NCI-H2107 treated with DMSO at 0.1 percent for 48 hours (cell line): ENCODE measurements at regions not wholly inside any gene's neighbourhood (a gene's known extent, or its start where the extent isn't known, plus 50 kb on each side); places are given as distances from the start of the nearest gene placed in this dataset.
"Not testable (repeated sequence)": the region's sequence is repeated elsewhere in the genome, so short reads cannot be mapped to it uniquely, and the experiment has no call there.

Source experiments
- DNase-seq: peaks from one replicate; lab custom pipeline; 2025; ENCODE audit not compliant: unreplicated experiment; lab: John Stamatoyannopoulos, UW

DNA sequence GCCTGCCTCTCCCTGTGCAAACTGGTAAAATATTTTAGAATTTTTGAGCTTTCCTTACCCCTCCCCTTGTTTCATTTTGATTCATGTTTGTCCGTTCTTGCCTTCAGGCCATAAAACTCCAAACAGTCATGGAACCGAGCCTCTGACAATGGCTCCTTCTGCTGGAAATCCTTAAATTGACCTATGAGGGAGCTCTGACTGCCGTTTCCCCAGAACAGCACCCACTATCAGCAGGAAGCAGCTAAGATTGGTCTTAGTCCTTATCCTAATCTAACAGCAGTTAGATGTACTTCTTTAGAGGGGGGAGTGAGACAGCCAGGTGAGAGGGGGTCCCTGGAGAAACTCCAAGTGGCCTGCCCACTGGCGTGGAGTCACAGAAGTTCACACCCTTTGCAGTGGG is 106.7 kb downstream of the FAM174A start:
- DNase-seq: no peak

DNA sequence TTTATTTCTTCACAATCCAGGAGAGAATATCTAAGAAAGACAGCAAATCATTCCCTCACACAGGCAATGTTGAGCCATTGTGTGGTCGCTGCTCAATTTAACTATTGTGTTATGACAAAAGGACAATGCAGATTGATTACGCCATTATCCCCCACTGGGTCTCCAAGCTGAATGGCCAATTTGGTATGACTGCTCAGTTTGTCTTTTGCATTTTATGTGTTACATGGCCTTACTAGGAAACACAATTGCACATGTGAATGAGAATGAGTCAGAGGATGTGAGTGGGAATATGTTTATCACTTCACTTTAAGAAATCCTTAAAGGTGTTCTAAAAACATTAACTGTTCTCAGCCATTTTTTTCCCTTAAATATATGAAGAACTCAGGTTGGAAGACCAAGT is 108.3 kb downstream of the FAM174A start:
- DNase-seq: no peak

DNA sequence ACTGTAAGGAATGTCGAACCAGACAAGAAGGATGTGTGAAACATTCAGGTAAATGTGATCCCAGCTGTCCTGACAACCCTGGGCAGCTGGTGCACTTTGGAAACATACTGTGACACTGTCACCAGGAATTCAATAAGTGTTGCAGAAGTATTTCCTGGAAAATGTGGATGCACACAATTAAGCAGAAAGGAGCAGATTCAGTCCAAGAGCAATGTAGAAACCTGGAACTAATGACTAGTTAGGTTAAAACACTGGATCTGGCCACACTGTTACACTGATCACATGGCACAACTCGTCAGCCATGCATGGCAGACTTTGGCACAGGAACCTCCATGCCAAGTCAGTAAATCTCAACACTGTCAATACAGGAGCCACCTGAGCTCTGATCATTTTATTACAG is 109.0 kb downstream of the FAM174A start:
- no peak for DNase-seq

DNA sequence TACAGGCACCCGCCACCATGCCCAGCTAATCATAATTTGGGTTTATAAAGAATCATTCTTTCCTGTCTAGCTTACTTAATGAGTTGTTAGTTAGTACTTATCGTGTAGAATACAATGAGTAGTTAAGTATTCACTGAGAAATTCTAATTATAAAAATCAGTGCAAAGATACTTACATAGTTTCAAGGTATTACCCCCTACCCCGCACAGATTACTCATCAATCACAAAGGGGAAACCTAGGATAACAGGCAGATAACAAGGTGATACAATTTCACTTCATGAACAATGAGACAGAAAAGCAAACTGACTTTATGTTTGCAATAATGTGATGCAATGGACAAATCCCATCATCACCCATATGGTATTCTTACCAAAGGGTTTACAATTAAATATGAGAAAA is 109.6 kb downstream of the FAM174A start:
- no peak for DNase-seq

DNA sequence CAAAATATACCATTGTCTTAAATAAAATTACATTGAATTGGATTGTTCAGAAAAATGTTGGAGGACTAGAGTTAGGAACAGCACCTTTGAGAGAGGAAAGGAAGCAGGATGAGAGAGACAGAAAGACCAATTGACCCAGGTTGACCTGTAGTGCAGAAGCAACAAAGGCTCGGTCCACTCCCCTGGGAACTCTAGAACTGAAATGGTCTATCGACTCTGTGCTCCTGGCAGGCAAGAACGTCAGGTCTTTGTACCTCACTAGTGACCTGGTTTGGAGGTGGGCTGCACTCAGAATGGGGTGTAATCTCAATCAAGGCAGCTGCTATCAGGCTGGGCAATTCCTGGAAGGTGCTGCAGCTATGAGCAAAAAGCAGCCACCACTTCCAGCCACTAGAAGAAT is 110.8 kb downstream of the FAM174A start:
- DNase-seq: no peak

DNA sequence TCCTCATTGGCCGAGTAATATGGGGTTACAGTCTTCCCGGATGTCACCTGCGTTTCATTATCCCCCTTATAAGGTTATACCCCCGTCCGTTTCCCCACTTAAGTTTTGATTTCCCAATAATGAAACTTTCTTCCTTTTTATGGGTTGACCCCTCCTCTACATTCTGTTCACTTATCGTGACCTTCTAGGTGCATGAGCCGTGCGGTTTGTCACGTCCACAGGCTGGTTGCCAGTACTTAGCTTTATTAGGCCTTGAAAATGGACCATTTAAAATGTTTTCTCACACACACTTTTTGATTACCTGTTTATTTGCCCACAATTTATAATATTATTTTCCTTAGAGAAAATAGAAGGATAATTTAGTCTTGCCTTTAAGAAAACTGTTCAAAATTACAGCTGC is 111.5 kb downstream of the FAM174A start:
- DNase-seq: no peak

DNA sequence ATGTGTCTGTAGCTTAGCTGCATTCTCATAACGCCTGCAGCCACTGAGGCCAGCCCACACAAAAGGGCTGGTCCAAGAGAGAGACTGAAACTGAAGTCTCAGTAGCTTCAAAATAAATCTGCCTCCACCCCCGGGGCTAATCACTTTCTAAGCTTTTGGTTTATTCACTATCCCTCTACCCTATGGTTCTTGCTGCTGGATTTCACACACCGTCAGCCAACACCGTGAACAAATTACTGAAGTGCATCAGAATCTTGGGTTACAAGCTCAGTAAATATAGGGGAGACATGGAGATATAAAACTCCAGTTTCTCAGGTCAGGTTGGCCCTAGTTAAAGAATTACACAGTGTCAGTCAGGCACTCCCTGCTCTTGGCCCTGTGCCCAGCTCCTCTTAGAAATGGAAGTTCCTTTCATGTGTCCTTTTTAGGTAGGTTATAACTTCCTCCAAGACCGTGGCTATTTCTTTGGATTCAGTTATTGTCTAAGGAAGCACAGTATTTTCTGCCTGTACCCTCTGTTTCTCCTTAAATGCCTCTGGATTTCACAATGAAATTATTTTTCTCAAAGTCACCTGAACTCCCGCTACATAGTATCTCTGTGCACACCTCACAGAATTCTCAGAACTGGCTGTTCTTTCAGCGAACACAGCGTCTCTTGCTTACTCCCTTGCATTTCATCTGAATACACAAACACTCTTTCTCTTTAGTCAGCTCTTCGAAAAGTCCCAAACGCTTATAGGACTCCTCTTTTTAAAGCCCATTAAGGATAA is 112.5 kb downstream of the FAM174A start:
- no peak for DNase-seq

DNA sequence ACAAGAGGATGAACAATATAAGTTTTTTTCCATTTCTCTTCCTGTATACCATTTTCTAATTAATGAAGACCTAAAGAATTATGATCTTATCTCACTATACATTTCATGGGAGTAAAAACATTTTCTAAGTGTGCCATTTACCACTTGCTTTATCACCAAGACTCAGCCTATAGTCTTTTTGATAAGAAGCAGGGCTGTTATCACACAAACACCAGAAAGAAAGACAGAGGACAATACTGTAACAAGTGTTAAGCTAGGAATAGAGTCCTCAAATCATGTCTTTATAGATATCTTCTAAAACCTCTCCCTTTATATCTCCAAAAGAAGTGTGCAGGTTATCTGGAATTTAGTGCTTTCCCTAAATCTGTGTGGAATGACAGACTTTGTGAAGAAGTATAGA is 119.7 kb downstream of the FAM174A start:
- DNase-seq: no peak

DNA sequence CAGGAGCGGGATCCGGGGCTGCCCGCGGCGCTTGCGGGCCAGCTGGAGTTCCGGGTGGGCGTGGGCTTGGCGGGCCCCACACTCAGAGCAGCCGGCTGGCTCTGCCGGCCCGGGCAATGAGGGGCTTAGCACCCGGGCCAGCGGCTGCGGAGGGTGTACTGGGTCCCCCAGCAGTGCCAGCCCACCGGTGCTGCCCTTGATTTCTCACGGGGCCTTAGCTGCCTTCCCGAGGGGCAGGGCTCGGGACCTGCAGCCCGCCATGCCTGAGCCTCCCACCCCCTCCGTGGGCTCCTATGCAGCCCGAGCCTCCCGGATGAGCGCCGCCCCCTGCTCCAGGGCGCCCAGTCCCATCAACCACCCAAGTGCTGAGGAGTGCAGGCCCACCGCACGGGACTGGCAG is 121.6 kb downstream of the FAM174A start:
- DNase-seq: not testable (repeated sequence)

DNA sequence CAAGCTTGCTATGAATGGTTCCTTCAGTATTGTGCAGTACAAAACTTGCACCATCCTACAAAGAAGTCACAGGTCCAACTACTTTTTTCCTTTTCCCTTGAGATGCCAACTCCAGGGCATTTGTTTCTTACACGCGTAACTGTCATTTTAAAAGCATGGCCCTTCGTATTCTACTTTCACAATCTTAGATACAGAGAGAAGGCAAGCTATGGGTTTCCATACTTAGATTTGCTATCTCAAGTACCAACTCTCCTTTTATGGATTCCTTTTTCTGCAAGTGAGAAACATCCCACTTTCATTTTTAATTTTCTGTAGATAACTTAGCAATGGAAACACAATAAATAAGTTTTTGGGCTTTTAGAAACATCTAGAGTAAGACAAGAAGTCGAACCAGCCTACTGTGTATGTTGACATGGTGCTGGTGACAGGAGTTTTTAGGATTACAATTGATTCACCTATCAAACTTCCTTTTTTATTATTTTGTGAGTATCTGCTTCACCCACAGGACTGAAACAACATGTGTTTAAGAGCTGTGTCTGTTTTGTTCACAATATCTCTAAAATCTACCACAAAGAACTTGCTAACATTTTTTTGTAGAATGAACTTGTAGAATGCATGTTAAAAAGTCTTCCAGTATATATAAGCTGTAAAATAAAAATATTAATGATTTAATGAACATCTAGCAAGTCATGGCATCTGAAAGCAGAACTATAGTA is 124.1 kb downstream of the FAM174A start:
- DNase-seq: no peak

DNA sequence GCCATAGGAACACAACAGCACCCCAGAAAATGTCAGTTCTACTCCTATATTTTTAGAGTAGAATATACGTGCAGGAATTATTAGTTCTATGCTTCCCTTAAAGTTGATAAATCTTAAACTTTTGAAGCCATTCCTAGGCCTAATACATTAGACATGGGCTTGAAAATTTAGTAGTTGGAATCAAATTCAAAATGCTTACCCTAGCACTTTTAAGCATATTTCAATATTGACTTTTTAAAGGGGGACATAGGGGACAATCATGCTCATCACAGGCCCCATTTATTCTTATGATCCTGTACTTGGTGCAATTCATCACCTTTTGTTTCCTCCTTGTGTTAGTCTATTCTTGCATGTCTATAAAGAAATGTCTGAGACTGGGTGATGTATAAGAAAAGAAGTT is 129.0 kb downstream of the FAM174A start:
- DNase-seq: no peak

DNA sequence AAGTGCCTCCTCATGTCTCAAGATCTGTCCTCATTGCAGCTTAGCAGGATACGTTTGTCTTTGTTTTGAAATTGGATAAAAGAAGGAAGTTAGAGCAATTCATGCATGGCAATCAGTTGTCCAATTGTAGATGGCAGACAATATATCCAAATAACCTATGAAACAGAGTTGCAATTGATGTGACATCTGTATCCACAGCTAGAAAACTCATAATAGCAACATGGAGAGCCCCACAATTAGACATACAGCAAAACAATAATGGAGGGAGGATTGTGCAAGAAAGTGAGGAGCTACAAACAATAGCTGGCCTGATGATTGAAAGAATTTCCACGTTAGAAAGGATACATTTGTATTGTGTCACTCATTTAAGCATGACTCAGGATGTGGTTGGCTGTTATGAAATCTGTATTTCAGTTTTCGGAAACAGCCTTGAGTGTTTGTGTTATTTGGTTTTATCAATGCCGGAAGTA is 132.0 kb downstream of the FAM174A start:
- no peak for DNase-seq

DNA sequence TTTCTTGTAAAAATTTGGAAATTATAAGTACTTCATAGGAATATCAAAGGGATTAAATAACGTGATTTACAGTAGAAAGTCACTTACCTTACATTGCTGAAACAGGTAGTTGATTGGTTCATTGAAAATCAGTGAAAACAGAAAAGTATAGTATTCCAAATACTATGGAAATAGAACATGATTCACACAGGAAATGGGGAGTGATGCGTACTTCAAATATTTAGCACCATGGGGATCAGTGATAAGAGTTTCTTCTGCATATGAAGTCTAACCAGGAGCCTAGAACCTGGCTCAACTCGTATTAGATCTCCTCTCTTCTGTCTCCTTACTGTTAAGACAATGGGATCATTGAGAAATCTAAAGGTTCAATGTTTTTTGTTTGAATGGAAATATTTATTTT is 133.3 kb downstream of the FAM174A start:
- no peak for DNase-seq

DNA sequence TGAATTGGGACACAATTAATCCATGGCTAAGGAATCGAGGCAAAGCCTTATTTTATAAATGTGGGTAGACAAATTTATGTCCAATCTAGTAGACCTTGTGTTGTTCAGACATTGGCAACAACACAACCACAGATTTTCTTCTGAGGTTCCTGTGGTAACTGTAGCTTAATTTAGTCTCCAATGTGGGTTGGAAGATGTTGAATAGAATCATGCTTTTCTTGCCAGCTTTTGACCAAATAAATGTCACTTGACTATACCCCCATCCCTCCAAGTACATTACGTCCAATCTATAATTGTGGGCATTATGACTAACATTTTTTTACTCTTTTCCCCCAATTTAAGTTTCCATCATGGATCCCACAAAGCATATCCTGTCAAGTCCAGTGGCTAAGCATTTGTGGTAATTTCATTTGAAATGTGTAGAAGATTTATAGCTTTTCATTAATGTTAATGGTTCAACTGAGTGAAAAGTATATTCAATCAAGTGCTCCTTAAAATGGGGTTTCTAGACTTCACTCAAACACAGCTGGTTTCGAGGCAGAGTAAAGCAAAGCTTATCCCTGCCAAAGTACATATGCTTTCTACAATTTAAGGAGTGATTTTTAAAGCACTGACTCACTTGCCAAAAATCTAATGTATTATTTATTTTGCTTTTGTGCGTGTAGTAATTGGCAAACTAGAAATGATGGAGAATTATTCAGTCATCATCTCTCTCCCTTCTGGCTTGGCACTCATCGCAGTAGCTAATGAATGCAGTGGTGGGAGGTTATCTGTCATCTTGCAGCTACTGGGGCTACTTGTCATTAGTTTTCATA is 141.8 kb downstream of the FAM174A start:
- DNase-seq: no peak

DNA sequence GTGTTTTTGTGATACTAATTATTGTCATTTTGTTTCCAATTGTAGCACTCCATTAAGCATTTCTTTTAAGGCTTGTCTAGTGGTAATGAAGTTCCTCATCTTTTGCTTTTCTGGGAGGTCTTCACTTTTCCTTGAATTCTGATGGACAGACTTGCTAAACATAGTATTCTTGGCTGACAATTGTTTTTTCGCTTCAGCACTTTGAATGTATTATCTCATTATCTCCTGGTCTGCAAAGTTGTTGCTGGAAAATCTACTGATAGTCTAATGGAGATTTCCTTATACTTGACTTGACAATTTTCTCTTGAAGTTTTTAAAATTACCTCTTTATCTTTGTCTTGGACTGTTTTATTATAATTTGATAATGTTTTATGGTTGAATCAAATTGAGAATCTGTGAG is 147.5 kb downstream of the FAM174A start:
- DNase-seq: no peak

DNA sequence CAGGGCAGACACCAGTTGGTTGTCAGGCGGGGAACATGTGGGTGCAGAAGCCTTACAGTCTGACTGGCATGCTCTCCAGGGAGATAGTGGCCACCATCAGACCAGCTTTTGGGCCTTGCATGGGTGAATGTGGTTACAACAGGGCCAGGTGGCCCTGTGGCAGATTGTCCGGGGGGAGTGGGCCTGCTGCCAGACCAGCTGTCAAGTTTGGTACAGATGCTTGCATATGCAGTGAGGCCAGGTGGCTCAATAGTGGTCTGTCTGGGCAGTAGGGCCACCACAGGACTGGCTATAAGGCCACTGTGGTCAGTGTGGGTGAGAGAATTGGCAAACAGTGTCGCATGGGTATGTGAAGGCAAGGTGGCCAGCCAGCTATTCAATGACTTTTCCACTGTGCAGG is 148.7 kb downstream of the FAM174A start:
- no peak for DNase-seq

DNA sequence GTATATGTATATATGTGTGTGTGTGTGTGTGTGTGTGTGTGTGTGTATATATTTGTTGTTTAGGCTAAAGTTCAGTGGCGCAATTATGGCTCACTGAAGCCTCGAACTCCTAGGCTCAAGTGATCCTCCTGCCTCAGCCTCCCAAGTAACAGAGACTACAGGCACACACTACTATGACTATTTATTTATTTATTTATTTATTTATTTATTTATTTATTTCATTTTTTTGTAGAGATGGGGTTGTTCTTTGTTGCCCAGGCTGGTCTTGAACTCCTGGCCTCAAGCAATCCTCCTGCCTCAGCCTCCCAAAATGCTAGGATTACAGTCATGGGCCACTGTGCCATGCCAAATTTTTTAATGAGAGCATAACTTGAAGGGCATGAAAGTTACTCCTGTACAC is 149.9 kb downstream of the FAM174A start:
- not testable (repeated sequence) for DNase-seq

DNA sequence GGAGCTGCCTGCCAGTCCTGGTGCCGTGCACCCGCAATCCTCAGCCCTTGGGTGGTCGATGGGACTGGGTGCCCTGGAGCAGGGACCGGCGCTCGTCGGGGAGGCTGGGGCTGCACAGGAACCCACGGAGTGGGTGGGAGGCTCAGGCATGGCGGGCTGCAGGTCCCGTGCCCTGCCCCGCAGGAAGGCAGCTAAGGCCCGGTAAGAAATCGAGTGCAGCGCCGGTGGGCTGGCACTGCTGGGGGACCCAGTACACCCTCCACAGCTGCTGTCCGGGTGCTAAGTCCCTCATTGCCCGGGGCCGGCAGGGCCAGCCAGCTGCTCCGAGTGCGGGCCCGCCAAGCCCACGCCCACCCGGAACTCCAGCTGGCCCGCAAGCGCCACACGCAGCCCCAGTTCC is 153.7 kb downstream of the FAM174A start:
- not testable (repeated sequence) for DNase-seq

DNA sequence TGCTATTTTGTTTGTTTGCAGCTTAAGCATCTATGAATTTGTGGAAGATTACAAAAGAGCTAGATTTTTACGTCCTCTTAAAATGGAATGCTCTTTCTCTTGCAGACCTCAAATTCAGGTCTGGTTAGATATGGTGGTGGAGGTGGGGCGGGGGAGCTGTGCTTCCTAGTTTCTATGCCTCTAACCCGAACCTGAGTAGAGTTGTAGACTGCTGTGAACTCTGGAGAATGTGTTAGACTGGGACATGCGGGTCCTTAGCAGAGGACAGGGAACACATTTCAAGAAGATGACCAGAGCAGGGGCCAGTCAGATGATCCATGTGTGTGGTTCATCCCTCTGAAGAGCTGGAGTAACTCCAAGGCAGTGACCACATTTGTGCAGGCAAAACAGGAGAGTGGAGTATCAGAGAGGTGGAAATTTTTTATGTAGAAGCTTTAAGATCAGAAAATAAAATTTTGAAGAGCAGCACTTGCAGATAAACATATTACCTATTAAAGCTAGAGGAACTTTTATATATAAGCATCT is 154.9 kb downstream of the FAM174A start:
- no peak for DNase-seq

DNA sequence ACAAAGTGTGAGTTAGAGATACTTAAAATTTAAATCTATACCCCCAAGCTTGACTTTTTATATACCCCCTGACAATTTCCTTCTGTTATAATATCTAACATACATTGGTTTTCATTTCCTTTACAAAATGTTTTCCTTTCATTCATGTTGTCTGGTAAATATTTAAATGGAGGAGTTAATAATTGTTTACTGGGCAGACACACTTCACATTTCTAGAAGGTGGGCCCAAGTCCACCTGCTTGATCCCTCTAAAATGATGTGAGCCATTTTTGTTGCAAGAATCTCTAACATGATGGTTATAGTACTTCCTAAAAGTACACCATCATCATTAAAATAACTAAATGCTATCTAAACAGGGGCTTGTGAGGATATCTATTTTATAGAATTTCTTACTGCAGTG is 155.9 kb downstream of the FAM174A start:
- DNase-seq: no peak

DNA sequence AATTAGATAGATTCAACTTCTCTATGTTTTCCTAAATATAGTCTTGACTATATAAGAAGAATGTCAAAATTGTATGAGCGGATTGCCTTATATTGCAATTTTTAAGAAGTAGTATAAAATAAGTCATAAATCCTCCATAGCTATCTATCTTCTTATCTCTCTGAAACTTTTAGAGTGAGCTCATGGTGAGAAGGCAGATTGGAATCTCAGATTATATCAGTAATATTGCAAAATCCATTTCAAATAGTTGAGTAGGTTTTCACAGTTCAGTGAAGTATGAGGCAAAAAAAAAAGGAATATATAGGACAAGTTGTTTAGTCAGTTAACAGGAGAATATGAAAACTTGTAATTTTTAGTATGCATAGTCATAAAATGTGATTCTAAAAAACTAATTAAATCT is 156.4 kb downstream of the FAM174A start:
- no peak for DNase-seq

DNA sequence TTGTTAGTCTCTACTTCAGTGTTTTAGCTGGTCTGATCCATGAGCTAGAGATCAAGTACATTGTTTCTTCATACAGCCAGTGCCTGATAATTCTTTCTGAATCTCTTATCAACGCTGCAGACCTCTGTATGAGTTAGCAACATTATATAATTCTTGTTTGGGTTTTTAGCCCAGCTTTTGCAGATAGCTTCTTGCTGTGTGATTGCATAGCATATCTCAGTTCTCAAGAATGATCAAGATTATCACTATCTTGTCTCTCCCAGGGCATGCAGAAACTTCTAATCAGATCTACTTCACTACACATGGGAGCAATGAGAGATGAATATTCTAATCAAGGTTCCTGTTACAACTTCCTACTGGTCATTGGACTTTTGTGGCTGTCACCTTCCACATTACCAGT is 158.3 kb downstream of the FAM174A start:
- DNase-seq: no peak
